Breast epithelium (tissue), 4 donors: ENCODE measurements at regions not wholly inside any gene's neighbourhood (a gene's known extent, or its start where the extent isn't known, plus 50 kb on each side); places are given as distances from the start of the nearest gene placed in this dataset.

Source experiments
- DNase-seq, 2 donors: peaks; one replicate each; pipeline ENCODE4 v3.0.0-alpha.2; 2019; ENCODE audit warnings: low spot score in 2 of 2
- H3K27ac ChIP-seq, 2 donors: fragments of 200-600 bp; sonication (generic) in 1 of 2; one replicate each; pipeline ENCODE4 v1.5.1; 2016 to 2019; ENCODE audit warnings: mild to moderate bottlenecking in 1 of 2
- H3K27me3 ChIP-seq, 2 donors: fragments of 200-600 bp; sonication (generic) in 1 of 2; one replicate each; pipeline versions ENCODE4 v1.5.1 to v1.6.0; 2017 to 2019; ENCODE audit warnings: control low read depth in 1 of 2, mild to moderate bottlenecking in 1 of 2
- H3K36me3 ChIP-seq: fragments of 200-600 bp; one replicate; pipeline ENCODE4 v1.5.1; 2019
- H3K4me1 ChIP-seq, 2 donors: fragments of 200-600 bp; sonication (generic); one replicate each; pipeline ENCODE4 v1.5.1; 2016 to 2019; ENCODE audit warnings: control low read depth in 1 of 2
- H3K4me3 ChIP-seq, 3 donors: fragments of 200-600 bp; sonication (generic); 1 replicate in 2 of 3; 2 replicates in 1 of 3; pipeline ENCODE4 v1.5.1; 2016 to 2019; ENCODE audit warnings: mild to moderate bottlenecking in 3 of 3, moderate library complexity in 2 of 3
- H3K9me3 ChIP-seq, 2 donors: fragments of 200-600 bp; sonication (generic) in 1 of 2; one replicate each; pipeline ENCODE4 v1.5.1; 2016 to 2019; ENCODE audit warnings: control low read depth in 1 of 2
- POLR2A ChIP-seq: fragments of 450-650 bp; IDR thresholded peaks from one replicate; pipeline ENCODE4 v1.6.1; 2016; ENCODE audit warnings: antibody characterized with exemption, mild to moderate bottlenecking, moderate library complexity
- POLR2AphosphoS5 ChIP-seq, 3 donors: sonication (generic); formaldehyde crosslinking; IDR thresholded peaks; one replicate each; pipeline ENCODE4 v1.6.1; 2017; ENCODE audit warnings: antibody characterized with exemption in 3 of 3
- intact Hi-C: fragments of 100-400 bp; cut with DNase I; formaldehyde crosslinking; loops from one replicate; pipeline ENCODE4 v1.15.1; 2023; ENCODE audit warnings: low total_unique reads
- TF ChIP-seq, protein P1 (sequence below), 3 donors: fragments of 450-650 bp; IDR thresholded peaks; one replicate each; pipeline ENCODE4 v1.5.1; 2016 to 2017; ENCODE audit warnings: antibody characterized with exemption in 3 of 3, mild to moderate bottlenecking in 3 of 3, moderate library complexity in 3 of 3

DNA sequence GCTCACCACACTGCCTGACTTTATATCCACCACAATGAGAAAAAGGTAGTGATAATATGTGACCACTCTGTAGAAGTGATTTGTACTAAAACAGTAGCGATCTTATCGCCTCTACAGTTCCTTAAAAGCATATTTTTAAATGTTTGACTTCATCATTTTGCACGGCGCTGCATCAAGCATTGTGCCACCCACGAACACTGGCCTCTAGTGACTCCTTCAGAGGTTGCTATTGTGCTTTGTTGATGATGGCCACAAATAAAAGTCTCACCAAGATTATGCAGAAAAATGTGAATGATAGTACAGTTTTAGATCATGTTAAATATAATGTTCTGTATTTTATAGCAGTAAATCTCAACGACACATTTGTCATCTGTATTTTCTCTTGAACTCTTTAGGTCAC lies 186.5 kb upstream of the NCAM2 start:
- intact Hi-C loops, result no loop called here

DNA sequence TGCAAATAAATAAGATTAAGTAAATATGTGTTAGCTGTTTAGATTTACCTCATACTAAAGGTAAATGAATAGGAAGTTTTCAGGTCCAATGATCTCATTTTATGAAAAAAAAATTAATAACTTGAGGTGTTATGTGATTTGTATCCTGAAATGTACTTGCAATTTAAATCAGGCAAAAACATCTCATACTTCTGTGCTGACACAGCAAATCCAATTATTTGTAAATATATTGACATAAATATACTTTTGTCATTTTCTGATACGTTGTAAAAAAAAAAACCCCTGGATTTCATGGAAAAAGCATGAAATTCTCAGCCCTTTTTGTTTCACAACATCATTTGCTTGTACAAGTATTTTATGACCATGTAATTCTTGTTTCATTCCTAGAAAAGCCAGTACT lies 184.1 kb upstream of the NCAM2 start:
- TF ChIP-seq POLR2AphosphoS5 (IDR thresholded peaks at IDR 0.05), result no peak
- TF ChIP-seq POLR2A, result no peak
- Histone ChIP-seq H3K9me3 (no peaks in the 10 kb centered on the region), H3K4me1 (no peaks in the 10 kb centered on the region), H3K27ac (no peak overlapping the region), H3K36me3 (no peaks in the 10 kb centered on the region), H3K4me3 (no peak overlapping the region), H3K27me3 (no peaks in the 10 kb centered on the region)
- intact Hi-C loops, result no loop called here
- DNase-seq, result no peak

More for the DNA sequence above, 186.5 kb upstream of the NCAM2 start:
- no peak overlapping the region for H3K4me3 ChIP-seq
- no peaks in the 10 kb centered on the region for H3K9me3 ChIP-seq
- TF ChIP-seq POLR2AphosphoS5 (IDR thresholded peaks at IDR 0.05) (no peak), POLR2A (no peak)
- TF ChIP-seq, protein P1, sequence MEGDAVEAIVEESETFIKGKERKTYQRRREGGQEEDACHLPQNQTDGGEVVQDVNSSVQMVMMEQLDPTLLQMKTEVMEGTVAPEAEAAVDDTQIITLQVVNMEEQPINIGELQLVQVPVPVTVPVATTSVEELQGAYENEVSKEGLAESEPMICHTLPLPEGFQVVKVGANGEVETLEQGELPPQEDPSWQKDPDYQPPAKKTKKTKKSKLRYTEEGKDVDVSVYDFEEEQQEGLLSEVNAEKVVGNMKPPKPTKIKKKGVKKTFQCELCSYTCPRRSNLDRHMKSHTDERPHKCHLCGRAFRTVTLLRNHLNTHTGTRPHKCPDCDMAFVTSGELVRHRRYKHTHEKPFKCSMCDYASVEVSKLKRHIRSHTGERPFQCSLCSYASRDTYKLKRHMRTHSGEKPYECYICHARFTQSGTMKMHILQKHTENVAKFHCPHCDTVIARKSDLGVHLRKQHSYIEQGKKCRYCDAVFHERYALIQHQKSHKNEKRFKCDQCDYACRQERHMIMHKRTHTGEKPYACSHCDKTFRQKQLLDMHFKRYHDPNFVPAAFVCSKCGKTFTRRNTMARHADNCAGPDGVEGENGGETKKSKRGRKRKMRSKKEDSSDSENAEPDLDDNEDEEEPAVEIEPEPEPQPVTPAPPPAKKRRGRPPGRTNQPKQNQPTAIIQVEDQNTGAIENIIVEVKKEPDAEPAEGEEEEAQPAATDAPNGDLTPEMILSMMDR (IDR thresholded peaks at IDR 0.05), result no peak
- DNase-seq, result no peak
- no peaks in the 10 kb centered on the region for H3K4me1 ChIP-seq
- H3K36me3 ChIP-seq, result no peaks in the 10 kb centered on the region
- H3K27me3 ChIP-seq, result no peaks in the 10 kb centered on the region
- H3K27ac ChIP-seq, result no peak overlapping the region

DNA sequence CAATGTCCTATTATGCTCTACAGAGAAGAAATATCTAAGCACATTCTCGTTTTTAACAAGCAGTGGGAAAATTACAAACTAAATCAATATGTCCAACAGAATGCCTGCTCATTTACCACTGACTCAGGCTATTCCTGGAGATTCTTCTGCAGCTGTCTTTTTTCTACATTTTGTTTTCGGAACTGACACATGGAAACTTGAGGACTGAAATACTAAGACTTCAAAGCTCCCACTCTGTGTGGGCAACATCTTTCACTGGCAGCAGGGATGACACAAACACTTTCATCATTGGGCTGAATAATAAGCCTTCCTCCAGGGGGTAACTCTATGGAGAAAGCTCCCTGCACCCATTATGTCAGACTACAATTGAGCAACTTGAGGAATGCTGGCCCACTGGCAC lies 175.5 kb upstream of the NCAM2 start:
- no peaks in the 10 kb centered on the region for H3K4me1 ChIP-seq
- TF ChIP-seq POLR2AphosphoS5 (IDR thresholded peaks at IDR 0.05) (no peak), POLR2A (no peak)
- TF ChIP-seq, protein P1 (IDR thresholded peaks at IDR 0.05), result no peak
- no peaks in the 10 kb centered on the region for H3K27me3 ChIP-seq
- H3K36me3 ChIP-seq, result no peaks in the 10 kb centered on the region
- no peak for DNase-seq
- H3K27ac ChIP-seq, result no peak overlapping the region
- H3K4me3 ChIP-seq, result no peak overlapping the region
- H3K9me3 ChIP-seq, result no peaks in the 10 kb centered on the region
- intact Hi-C loops, result no loop called here

DNA sequence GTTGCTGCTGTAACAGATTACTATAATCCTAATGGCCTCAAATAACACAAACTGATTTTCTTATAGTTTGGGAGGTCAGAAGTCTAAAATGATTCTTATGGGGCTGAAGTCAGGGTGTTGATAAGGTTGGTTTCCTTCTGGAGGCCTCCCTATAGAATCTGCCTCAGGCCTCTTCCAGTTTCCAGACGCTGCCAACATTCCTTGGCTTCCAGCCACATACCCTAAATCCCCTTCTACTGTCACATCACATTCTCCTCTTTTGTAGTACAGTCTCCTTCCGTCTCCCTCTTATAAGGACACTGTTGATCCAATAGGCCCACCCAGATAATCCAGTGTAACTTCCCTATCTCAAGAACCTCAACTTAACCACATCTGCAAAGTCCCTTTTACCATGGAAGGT lies 145.3 kb upstream of the NCAM2 start:
- Histone ChIP-seq H3K4me1 (no peaks in the 10 kb centered on the region), H3K9me3 (no peaks in the 10 kb centered on the region), H3K27ac (no peak overlapping the region), H3K27me3 (no peaks in the 10 kb centered on the region), H3K4me3 (no peak overlapping the region), H3K36me3 (no peaks in the 10 kb centered on the region)
- no peak for DNase-seq
- intact Hi-C loops, result no loop called here
- TF ChIP-seq POLR2A (no peak), POLR2AphosphoS5 (IDR thresholded peaks at IDR 0.05) (no peak)
- TF ChIP-seq, protein P1 (IDR thresholded peaks at IDR 0.05), result no peak

DNA sequence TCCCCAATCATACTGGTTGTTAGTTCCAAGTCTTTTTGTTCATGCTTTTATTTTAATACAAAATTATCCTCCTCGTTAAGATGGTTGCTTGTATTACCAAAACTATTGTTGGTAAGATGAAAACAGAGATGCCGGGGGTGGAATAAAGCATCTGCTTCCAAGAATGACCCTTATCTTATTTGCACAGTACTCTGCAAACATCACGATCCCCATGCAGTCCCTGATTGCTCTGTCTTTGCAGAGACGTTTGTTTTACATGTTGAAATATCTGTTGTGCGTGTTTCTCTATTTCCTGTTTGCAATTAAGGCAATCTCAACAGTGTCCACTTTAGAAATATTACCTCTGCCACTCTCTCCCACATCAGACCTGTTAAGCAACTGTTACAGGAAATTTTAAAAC lies 141.3 kb upstream of the NCAM2 start:
- Histone ChIP-seq H3K4me1 (no peaks in the 10 kb centered on the region), H3K9me3 (no peaks in the 10 kb centered on the region), H3K27me3 (no peaks in the 10 kb centered on the region), H3K4me3 (no peak overlapping the region), H3K36me3 (no peaks in the 10 kb centered on the region), H3K27ac (no peak overlapping the region)
- no peak for DNase-seq
- intact Hi-C loops, result no loop called here
- TF ChIP-seq POLR2A (no peak), POLR2AphosphoS5 (IDR thresholded peaks at IDR 0.05) (no peak)
- TF ChIP-seq, protein P1 (IDR thresholded peaks at IDR 0.05), result no peak

DNA sequence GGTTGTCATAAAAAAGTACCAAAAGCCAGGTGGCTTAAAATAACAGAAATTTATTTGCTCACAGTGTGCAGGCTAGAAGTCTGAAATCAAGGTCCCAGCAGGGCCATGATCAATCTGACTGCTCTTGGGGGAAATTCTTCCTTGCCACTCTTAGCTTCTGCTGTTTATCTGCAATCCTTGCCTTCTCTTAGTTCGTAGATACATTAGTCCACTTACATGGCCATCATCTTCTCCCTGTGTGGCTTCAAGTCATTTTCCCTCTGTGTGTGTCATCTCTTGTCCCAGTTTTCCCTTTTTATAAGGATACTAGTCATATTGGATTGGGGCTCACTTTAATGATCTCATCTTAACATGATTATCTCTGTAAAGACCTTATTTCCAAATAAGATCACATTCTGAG lies 124.0 kb upstream of the NCAM2 start:
- Histone ChIP-seq H3K36me3 (no peaks in the 10 kb centered on the region), H3K4me3 (no peak overlapping the region), H3K27ac (no peak overlapping the region), H3K4me1 (no peaks in the 10 kb centered on the region), H3K9me3 (no peaks in the 10 kb centered on the region), H3K27me3 (no peaks in the 10 kb centered on the region)
- intact Hi-C loops, result no loop called here
- TF ChIP-seq, protein P1 (IDR thresholded peaks at IDR 0.05), result no peak
- no peak for TF ChIP-seq POLR2A
- no peak for TF ChIP-seq POLR2AphosphoS5 (IDR thresholded peaks at IDR 0.05)
- no peak for DNase-seq
